Prostate gland (tissue), 2 donors: ENCODE measurements at regions not wholly inside any gene's neighbourhood (a gene's known extent, or its start where the extent isn't known, plus 50 kb on each side); places are given as distances from the start of the nearest gene placed in this dataset.
A peak's percentile ranks its signal among the peaks of the same experiment; 100 is the strongest.

Experiments used
- DNase-seq: peaks from one replicate; pipeline ENCODE4 v3.0.0-alpha.2; 2019; ENCODE audit warnings: low spot score
- H3K27ac ChIP-seq, 2 donors: fragments of 200-600 bp; sonication (generic); 2 replicates each; pipeline ENCODE4 v1.5.1; 2017 to 2019
- H3K27me3 ChIP-seq: fragments of 200-600 bp; sonication (generic); replicated peaks from 2 replicates; pipeline ENCODE4 v1.5.1; 2019; ENCODE audit not compliant: insufficient read depth
- H3K36me3 ChIP-seq, 2 donors: fragments of 200-600 bp; sonication (generic); 1 replicate in 1 of 2; 2 replicates in 1 of 2; pipeline versions ENCODE4 v1.5.1 to v1.8.1; 2017 to 2019
- H3K4me1 ChIP-seq: fragments of 200-600 bp; sonication (generic); replicated peaks from 2 replicates; pipeline ENCODE4 v1.5.1; 2019
- H3K4me3 ChIP-seq, 2 donors: fragments of 200-600 bp; sonication (generic); 2 replicates each; pipeline ENCODE4 v1.5.1; 2017 to 2019
- H3K9me3 ChIP-seq: fragments of 200-600 bp; sonication (generic); 2 replicates; pipeline ENCODE4 v1.5.1; 2017
- CTCF ChIP-seq, 4 experiments: fragments of 200-600 bp in 2 of 4; fragments of 450-650 bp in 2 of 4; sonication (generic) in 2 of 4; IDR thresholded peaks; 1 replicate in 3 of 4; 2 replicates in 1 of 4; pipeline ENCODE4 v1.5.1; 2016 to 2019; ENCODE audit warnings: antibody characterized with exemption in 4 of 4, mild to moderate bottlenecking in 2 of 4, moderate library complexity in 2 of 4
- POLR2A ChIP-seq: fragments of 450-650 bp; IDR thresholded peaks from one replicate; pipeline ENCODE4 v1.6.1; 2016; ENCODE audit warnings: antibody characterized with exemption, mild to moderate bottlenecking
- POLR2AphosphoS5 ChIP-seq: sonication (generic); formaldehyde crosslinking; IDR thresholded peaks from one replicate; pipeline ENCODE4 v1.6.1; 2017; ENCODE audit warnings: antibody characterized with exemption
- WGBS: methylation state at CpG from one replicate; pipeline ENCODE4 v1.1.5; 2018; 5-methylcytosine and 5-hydroxymethylcytosine counted together
- intact Hi-C: fragments of 100-400 bp; cut with DNase I; formaldehyde crosslinking; loops from one replicate; pipeline ENCODE4 v1.14.2; 2022

DNA sequence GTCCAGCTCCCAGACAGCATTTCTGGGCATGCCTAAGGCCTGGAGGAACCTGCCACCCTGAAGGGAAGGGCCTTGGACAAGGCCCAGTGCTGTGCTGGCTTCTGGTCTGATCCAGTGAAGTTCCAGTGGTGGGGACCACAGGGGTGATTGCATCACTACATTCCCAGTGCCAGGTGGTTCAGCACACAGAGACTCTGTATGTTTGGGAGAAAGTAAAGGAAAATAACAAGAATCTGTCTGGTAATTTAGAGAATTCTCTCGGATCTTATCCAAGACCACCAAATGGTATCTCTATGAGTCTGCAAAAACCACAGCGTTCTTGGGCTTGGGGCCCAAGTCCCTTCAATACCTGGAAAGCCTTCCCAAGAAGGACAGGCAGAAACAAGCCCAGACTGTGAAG is 131.8 kb upstream of the MAD2L1 start:
- intact Hi-C loops, result no loop called here
- Histone ChIP-seq H3K36me3 (no peaks in the 10 kb centered on the region), H3K27me3 (no peaks in the 10 kb centered on the region), H3K27ac (no peak overlapping the region), H3K4me3 (no peak overlapping the region), H3K4me1 (no peaks in the 10 kb centered on the region), H3K9me3 (no peaks in the 10 kb centered on the region)
- TF ChIP-seq POLR2AphosphoS5, result no peak
- TF ChIP-seq POLR2A, result no peak
- TF ChIP-seq CTCF (IDR thresholded peaks at IDR 0.05), result no peak
- DNase-seq, result peak; percentile 41
- 60% methylated on average over 2 of the region's 2 CpGs for WGBS

GRCh38 chr4:120177603-120178002 is 111.0 kb upstream of the MAD2L1 start:
- Histone ChIP-seq H3K4me3 (no peak overlapping the region), H3K27me3 (no peaks in the 10 kb centered on the region), H3K36me3 (no peaks in the 10 kb centered on the region), H3K4me1 (no peaks in the 10 kb centered on the region), H3K9me3 (no peaks in the 10 kb centered on the region), H3K27ac (no peak overlapping the region)
- TF ChIP-seq POLR2A (no peak), CTCF (IDR thresholded peaks at IDR 0.05) (no peak), POLR2AphosphoS5 (no peak)
- intact Hi-C loops, result no loop called here
- no peak for DNase-seq
- 71% methylated on average over 1 of the region's 1 CpG for WGBS

DNA sequence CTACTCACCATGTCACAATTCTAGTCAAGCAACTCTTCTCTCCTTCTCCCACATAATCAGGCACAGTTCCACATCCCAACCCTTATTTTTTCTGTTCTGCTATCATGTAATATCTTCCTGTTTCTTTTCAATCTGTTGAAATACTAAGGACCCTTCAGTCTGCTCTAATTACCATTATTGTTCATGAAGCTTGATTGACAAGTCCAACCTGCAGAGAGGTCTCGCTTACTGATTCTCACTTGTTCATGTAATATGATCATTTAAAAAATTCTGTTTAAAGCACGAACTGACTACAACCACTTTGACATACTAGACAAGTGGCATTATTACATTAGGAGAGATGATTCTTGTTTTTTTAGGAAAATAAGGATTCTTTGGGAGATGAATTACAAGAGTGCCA is 108.6 kb upstream of the MAD2L1 start:
- TF ChIP-seq POLR2AphosphoS5 (no peak), POLR2A (no peak), CTCF (IDR thresholded peaks at IDR 0.05) (no peak)
- no peaks in the 10 kb centered on the region for H3K9me3 ChIP-seq
- DNase-seq, result no peak
- 85% methylated on average over 2 of the region's 2 CpGs for WGBS
- intact Hi-C loops, result no loop called here
- H3K4me3 ChIP-seq, result no peak overlapping the region
- H3K4me1 ChIP-seq, result no peaks in the 10 kb centered on the region
- no peaks in the 10 kb centered on the region for H3K27me3 ChIP-seq
- no peak overlapping the region for H3K27ac ChIP-seq
- H3K36me3 ChIP-seq, result no peaks in the 10 kb centered on the region

- no peaks in the 10 kb centered on the region for H3K36me3 ChIP-seq
- no peak for DNase-seq
- H3K27ac ChIP-seq, result no peak overlapping the region
- TF ChIP-seq POLR2AphosphoS5 (no peak), POLR2A (no peak)
- no peak overlapping the region for H3K4me3 ChIP-seq
- no peaks in the 10 kb centered on the region for H3K9me3 ChIP-seq
- intact Hi-C loops, result no loop called here
- H3K4me1 ChIP-seq, result no peaks in the 10 kb centered on the region
- H3K27me3 ChIP-seq, result no peaks in the 10 kb centered on the region
- 72% methylated on average over 2 of the region's 2 CpGs for WGBS
Measured at GRCh38 chr4:120163895-120164294, 97.2 kb upstream of the MAD2L1 start.

GRCh38 chr4:120158841-120159463 is 92.3 kb upstream of the MAD2L1 start:
- intact Hi-C loops, result loop anchor here (10.0 kb wide), 2 partner anchors 84 to 1096 kb away; no protein-coding TSS in a partner anchor

More at GRCh38 chr4:120158841-120159463, 92.3 kb upstream of the MAD2L1 start:
- Histone ChIP-seq H3K9me3 (no peaks in the 10 kb centered on the region), H3K4me1 (no peaks in the 10 kb centered on the region), H3K36me3 (no peaks in the 10 kb centered on the region), H3K27ac (no peak overlapping the region), H3K4me3 (no peak overlapping the region), H3K27me3 (no peaks in the 10 kb centered on the region)
- 65% methylated on average over 3 of the region's 3 CpGs for WGBS
- DNase-seq, result no peak
- no peak for TF ChIP-seq CTCF (IDR thresholded peaks at IDR 0.05)
- TF ChIP-seq POLR2AphosphoS5, result no peak
- TF ChIP-seq POLR2A, result no peak
